ENCODE measurements at regions not wholly inside any gene's neighbourhood (a gene's known extent, or its start where the extent isn't known, plus 50 kb on each side); places are given as distances from the start of the nearest gene placed in this dataset.
"Not testable (repeated sequence)": the region's sequence is repeated elsewhere in the genome, so short reads cannot be mapped to it uniquely, and the experiment has no call there.

DNA sequence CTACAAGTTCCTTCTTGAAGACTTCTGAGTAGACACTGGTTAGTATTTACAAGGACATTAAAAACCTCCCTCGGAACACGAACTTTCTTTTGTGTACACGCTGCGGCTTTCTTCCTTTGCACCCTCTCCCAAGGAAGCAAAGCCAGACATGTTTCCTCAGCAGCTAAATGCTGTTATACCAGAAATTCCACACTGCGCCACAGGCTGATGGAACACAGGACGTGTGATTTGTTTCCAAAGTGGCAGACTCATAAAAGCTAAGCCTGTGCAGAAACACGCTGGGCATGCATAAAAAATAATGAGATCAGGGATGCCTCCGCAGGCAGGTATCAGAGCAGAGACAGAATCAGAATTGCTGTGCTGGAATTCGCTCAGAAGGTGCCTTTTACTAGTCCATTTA is 73.0 kb upstream of the RGPD5 start:
- no peak overlapping the region for H3K4me3 ChIP-seq (ENCODE audit: low read length)
- DNase-seq (ENCODE audit: low read depth), result no peak
- TF ChIP-seq, protein P1, sequence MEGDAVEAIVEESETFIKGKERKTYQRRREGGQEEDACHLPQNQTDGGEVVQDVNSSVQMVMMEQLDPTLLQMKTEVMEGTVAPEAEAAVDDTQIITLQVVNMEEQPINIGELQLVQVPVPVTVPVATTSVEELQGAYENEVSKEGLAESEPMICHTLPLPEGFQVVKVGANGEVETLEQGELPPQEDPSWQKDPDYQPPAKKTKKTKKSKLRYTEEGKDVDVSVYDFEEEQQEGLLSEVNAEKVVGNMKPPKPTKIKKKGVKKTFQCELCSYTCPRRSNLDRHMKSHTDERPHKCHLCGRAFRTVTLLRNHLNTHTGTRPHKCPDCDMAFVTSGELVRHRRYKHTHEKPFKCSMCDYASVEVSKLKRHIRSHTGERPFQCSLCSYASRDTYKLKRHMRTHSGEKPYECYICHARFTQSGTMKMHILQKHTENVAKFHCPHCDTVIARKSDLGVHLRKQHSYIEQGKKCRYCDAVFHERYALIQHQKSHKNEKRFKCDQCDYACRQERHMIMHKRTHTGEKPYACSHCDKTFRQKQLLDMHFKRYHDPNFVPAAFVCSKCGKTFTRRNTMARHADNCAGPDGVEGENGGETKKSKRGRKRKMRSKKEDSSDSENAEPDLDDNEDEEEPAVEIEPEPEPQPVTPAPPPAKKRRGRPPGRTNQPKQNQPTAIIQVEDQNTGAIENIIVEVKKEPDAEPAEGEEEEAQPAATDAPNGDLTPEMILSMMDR (conservative IDR thresholded peaks at IDR 0.05; ENCODE audit: low read length), result no peak

DNA sequence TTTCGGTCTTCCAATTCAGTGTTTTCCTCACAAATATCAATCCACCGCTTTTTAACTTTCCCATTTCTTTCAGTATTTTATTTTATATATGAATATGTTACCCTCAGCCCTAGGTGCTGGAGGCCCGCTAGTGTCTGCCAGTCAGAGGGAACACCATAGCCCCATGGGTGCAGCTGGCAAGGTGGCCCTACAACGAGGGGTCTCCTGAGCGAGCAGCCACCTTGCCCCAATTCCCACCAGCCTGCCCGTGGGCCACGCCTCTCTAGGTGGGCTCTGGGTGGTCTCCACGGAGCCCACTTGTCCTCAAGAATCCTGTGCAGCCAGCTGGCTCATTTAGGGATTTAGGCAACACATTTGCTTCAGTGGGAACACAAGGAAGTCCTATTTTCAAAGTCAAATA is 72.5 kb upstream of the RGPD5 start:
- TF ChIP-seq, protein P1 (conservative IDR thresholded peaks at IDR 0.05; ENCODE audit: low read length), result no peak
- no peak overlapping the region for H3K4me3 ChIP-seq (ENCODE audit: low read length)
- no peak for DNase-seq (ENCODE audit: low read depth)

DNA sequence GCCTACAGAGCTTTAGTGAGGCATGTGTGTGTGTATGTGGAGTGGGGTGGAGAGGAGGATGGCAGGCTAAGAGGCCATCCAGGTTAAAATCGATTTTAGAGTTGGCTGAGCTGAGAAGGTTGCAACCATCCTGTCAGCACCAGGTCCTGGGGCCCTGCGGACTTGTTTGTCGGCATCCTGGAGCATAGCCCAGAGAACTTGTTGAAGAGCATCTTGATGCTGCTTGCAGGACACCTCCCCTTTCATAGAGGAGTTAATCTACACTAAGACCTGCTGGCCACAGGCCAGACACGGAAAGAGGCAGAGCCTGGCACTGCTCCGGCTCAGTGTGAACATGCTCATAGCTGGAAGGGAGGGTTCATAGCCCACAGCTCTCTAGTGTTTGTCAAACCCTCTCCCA is 72.1 kb upstream of the RGPD5 start:
- H3K4me3 ChIP-seq (ENCODE audit: low read length), result no peak overlapping the region
- DNase-seq (ENCODE audit: low read depth), result no peak
- TF ChIP-seq, protein P1 (conservative IDR thresholded peaks at IDR 0.05; ENCODE audit: low read length), result no peak

DNA sequence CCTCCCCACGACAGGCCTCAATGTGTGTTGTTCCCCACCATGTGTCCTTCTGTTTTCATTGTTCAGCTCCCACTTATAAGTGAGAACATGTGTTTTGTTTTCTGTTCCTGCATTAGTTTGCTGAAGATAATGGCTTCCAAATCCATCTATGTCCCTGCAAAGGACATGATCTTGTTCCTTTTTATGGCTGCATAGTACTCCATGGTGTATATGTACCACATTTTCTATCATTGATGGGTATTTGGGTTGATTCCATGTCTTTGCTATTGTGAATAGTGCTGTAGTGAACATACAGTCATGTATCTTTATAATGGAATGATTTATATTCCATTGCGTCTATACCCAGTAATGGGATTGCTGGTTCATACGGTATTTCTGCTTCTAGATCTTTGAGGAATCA is 71.5 kb upstream of the RGPD5 start:
- not testable (repeated sequence) for DNase-seq (ENCODE audit: low read depth); H3K4me3 ChIP-seq (ENCODE audit: low read length)

DNA sequence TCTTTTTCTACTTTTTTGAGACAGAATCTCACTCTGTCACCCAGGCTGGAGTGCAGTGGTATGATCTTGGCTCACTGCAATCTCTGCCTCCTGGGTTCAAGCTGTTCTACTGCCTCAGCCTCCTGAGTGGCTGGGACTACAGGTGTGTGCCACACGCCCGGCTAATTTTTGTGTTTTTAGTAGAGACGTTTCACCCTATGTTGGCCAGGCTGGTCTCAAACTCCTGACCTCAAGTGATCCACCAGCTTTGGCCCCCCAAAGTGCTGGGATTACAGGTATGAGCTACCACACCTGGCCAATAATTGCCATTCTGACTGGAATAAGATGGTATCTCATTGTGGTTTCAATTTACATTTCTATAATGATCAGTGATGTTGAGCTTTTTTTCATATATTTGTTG is 71.0 kb upstream of the RGPD5 start:
- not testable (repeated sequence) for H3K4me3 ChIP-seq (ENCODE audit: low read length); DNase-seq (ENCODE audit: low read depth)

DNA sequence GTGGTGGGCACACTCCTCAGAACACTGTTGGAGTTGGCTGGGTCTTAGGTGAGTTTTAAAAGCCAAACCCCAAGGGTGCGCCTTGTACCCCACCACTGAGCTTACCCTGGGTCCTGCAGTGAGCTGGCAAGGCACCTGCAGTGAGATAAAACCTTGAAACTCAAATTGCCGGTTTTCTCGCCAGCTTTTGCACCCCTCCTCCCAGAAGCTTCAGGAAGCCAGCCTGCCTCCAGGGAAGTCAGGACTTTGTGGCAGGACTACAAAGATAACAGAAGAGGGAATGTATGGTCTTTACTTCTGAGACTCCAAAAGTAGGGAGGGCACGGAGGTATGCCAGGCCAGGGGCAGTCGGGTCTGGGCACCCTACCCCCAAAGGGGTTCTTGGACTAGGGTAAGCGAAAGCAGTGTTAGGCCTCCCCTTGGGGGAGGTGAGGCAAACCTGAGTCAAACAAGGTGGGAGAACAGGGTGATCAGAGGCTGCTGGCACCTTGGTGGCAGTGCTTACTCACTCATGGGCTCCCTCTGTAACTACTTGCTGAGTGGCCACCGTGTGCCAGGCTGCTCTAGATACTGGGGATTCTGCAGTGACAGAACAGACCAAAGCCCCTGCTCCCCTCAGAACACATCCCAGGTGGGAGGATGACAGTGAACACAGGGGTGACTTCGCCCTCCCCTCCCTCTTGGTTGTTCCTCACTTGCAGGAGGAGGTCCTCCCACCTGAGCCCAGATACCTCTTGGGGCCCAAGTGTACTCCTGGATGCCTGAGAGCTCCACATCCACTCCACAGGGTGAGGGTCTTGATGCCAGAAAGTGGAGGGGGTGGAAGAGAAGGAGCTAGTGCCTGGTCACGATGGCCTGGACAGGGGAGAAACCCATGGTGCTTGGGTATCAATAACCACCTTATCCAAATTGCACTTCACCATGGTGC is 69.3 kb upstream of the RGPD5 start:
- TF ChIP-seq, protein P1 (conservative IDR thresholded peaks at IDR 0.05; ENCODE audit: low read length), result no peak

DNA sequence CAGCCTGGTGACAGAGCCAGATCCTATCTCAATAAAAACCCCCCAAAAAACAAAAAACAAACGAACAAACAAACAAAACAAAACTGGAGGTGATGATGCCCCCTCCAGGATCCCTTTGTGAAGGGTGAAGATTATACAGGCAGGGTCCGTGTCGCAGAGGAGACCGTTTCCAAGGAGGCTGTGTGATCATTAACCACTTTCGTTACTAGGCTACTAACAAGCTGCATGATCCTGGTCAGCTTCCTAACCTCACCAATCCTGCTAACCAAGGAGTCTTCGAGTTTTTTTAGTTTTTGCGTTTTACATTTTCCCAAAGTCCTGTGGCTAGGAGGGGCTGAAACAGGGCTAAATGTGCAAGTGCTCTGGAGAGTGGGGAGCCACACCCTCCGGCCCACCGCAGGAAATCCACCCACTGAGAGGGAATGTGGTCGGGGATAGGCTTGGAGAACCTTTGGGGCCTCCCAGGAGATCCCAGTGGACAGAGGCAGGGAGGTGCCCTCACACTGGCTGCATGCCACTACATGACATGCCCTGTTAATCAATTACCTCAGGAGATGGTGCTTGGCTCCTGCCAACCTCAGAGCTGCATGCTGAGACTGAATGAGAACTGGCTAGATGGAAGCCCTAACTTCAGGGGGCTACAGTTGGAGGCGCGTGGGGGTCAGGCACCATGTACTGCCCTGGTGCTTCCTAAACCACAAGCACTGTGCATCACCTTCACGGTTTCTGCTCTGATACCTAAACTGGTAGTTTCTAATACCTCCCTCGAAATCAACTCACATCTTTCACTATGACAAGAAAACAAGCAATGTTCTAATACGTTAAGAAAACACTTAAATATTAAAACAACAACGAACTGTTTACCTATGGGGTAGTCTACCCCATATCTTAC is 67.5 kb upstream of the RGPD5 start:
- TF ChIP-seq, protein P1 (conservative IDR thresholded peaks at IDR 0.05; ENCODE audit: low read length), result no peak
- no peak for DNase-seq (ENCODE audit: low read depth)

More for the DNA sequence above, 69.3 kb upstream of the RGPD5 start:
- H3K4me3 ChIP-seq (ENCODE audit: low read length), result no peak overlapping the region
- no peak for DNase-seq (ENCODE audit: low read depth)

More for the DNA sequence above, 67.5 kb upstream of the RGPD5 start:
- no peak overlapping the region for H3K4me3 ChIP-seq (ENCODE audit: low read length)
